ENCODE measurements at regions not wholly inside any gene's neighbourhood (a gene's known extent, or its start where the extent isn't known, plus 50 kb on each side); places are given as distances from the start of the nearest gene placed in this dataset.
A peak's percentile ranks its signal among the peaks of the same experiment; 100 is the strongest.

DNA sequence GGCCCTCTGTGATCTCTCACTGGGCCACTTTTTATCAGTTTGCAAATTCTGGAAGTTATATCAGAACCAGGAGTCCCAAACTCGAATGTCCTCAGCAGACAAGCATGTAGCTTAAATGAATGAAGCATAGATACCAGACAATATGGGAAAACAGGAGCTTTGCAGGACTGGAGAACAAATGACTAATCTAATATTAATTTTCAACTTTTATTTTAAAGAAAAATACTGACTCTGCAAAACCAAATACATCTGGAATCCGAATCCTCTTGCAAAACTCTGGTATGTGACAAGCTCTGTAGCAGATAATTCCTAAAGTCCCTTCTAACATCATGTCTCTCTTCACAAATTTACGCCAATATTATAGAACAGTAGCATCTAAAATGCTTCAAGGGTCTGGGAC is 427.4 kb downstream of the TTLL7 start:
- no peak for DNase-seq

DNA sequence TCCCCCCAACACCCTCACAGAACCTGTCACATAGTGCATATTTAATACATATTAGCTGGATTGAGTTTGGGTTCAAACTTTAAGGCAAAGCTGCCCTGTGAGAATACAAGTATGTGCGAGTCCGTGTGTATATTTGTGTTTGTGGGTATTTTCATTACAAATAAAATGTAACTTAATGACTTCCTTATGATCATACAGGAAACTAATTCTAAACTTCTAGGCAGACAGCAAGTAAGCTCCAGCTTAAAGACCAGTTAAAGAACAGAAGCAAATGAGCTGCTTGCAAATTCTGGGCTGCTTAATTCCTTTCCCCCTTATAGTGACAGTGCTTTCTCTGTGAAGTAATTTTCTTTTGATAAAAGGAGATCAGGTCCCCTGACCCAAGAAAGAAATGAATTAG is 437.6 kb downstream of the TTLL7 start:
- DNase-seq: no peak

DNA sequence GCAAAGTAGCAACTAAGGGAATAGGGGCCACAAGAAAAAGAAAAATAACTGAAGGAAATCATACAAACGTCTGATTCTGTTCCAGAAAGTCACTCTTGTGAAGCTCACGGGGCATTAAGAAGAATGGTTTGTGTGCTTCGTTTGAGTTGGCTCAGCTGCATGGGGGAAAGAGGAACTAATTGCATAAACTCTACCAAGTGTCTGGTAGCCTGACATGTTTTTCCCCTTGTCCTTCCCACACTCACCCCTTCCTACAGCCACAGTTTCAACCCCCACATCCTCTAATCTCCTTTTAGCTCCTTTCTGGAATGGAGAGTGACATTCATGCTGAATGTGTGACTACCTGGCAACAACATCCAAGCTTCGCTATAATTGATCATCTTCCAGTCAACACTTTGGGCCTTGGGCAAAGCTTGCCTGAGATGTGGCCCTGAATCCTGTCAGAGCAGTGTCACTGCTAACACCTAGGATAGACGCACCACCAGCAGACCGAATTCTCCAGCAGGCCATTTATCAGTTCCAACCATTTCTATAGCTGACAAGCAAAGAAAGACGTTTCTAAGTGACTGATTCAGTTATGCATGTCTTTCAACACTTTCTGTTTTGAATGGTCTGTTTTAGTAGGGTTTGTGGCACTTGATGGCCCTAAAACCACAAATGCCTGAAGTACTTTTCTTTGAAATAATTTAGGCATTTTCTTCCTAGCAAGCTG is 439.6 kb downstream of the TTLL7 start:
- no peak for DNase-seq

DNA sequence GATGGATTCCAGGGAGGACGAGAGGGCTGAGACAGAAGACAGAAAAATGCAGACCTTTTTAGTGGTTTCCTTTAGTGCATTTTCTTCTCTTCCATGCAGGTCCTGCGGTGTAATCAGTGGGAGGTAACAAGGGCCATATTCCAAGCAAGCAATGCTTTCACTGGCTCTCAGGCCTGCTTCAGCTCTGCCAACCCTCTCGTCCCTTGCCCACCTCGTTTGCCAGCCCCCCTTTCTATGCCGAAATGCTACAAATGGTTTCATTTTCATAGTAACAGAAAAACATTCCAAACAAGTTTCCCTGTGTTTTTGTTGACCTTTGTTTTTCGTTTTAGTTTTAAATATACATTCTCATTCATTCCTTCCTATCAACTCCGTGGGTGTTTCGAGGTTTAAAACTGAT is 443.1 kb downstream of the TTLL7 start:
- DNase-seq: no peak

DNA sequence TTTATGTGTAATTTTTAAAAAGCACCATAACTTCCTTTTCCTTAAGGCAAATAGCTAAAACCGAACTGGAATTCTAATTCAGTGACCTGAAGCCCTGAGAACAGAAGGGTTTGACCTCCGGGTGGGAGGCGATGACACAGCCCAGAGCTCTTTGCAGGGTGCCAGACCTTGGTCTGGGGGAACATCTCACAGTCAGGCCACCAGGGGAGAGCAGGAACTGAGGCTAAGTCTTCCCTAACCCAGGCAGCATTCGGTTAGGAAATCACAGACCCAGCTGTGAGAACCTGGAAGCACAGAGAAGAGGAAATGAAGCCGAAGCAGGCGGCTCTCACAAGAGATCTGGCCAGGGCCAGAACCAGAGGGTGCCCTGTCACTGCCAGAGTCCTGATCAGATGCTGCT is 444.8 kb downstream of the TTLL7 start:
- DNase-seq: no peak

DNA sequence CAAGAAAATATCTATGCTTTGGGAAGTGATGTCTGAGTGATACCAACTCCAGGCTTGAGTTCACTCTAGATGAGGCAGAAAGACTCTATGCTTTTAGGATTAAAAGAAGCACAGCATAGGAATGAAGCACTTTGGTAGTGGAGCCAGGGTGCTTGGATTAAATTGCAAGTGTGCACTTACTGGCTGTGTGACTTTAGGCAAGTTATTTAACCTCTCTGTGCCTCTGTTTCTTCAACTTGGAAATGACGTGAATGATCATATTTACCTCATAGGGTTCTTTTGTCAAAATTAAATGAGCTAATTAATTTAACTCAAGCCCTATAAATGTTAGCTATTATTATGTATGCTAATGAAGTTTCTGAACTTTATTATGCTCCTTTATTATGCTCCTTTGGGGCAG is 446.1 kb downstream of the TTLL7 start:
- DNase-seq: no peak

DNA sequence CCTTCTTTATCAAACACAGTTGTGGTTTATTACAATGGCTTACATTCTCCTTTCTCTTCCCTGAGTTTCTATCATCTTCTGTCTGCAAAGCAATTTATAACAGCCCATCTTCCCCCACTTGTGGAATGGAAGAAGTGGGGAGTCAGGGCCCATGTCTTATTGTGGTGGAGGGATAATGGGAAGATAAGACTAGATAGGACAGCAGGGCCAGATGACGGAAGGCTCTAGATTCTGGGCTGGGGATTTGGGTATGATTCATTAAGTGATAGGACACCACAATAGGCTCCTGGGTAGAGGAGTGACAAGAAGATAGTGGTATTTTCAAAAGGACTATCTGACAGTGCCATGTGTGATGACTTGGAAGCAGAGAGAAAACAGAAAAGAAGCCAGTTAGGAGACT is 450.6 kb downstream of the TTLL7 start:
- DNase-seq: no peak

DNA sequence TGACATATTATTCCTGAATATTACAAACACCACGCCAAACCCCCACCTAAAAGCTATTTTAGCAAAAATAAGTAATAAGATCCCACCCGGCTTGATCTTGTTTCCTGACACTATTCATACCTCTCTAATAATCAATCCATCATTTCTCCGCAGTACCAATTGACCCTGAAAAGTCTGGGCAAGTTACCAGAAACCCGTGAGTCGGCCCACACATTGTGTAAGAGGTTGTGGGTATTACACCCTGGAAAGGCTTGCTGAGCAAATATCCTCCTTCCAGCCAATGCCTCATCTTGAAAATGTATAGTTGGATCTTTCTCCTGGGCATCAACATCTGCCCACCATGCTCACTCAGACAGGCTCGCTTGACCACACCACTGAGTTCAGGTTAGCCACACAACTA is 451.0 kb downstream of the TTLL7 start:
- no peak for DNase-seq

DNA sequence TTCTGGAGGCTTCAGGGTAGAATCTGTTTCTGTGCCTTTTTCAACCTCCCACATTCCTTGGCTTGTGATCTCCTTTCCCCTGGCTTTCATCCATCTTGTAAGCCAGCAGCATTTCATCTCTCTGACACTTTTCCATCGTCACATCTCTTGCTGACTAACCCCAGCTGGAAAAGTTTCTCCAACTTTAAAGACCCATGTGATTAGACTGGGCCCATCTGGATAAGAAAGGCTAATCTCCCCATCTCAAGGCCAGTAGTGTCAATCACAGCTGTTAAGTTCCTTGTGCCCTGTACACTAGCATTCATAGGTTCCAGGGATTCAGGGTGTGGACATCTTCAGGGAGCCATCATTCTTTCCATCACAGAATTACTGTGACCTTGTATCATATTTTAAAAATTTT is 452.1 kb downstream of the TTLL7 start:
- no peak for DNase-seq

DNA sequence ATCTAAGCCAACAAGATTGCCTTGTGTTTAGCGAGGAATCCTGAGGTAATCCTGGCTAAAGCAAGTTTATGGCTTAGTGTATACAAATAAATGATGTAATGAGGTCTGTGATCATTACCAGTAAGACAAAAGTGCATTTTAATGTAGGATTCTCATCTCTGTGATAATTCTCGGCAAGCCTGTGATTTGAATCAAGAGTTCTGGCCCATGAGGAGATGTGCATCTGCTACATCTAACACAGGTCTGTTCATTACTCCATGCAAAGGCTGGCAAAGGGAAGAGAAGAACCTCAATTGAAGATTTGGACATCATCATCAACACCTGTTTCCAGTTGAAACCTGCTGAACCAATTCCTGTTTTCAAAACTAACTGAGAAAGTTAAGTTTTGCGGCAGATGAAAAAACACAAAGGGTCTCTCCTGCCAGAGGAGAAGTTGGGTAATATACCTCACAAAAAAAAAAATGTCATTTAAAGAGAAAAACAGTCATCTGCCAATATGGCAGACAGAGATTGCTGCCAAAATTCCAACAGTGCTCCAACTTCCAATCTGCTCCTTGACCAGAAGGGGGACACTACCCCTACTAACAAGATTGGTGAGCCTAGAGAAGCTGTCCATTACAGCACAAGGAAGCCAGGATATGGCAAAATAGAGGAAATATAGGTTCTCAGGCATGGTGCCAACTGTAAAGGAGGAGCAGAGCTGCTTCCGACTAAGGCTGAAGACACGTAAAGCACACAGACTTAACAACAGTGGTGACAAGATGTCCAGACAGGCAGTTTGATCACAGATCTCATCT is 453.7 kb downstream of the TTLL7 start:
- DNase-seq: no peak

DNA sequence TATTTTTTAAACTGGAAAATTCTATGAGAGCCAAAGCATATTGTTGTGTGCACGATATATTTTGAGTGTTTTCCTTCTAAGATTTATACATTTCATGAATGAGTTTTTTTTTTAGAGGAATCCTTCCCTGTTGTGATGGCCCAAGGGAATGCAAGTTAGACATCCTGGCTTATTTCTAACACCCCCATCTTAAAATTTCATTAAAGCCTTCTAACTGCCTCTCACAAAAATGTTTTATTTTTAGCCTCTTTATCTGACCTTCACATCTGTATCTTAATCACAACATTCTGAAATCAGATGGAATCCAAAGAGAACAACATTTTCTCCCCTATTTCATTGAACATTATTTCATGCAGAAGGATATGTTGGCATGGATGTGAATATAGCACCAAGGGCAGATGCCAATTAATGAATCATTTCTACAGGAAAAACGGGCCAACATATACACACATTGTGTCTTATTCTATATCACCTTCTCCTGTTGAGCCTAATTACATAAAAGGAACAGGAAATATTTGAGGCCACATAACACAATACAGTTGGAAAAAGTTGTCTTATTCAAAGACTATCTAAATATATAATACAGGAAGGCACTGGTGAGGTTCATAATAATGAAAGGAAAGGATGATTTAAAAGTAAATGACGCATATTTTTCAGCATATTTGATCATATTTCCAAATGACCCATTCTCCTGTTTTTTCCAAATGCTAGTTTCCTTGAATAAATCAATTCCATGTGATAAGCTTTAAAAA is 455.5 kb downstream of the TTLL7 start:
- no peak for DNase-seq

DNA sequence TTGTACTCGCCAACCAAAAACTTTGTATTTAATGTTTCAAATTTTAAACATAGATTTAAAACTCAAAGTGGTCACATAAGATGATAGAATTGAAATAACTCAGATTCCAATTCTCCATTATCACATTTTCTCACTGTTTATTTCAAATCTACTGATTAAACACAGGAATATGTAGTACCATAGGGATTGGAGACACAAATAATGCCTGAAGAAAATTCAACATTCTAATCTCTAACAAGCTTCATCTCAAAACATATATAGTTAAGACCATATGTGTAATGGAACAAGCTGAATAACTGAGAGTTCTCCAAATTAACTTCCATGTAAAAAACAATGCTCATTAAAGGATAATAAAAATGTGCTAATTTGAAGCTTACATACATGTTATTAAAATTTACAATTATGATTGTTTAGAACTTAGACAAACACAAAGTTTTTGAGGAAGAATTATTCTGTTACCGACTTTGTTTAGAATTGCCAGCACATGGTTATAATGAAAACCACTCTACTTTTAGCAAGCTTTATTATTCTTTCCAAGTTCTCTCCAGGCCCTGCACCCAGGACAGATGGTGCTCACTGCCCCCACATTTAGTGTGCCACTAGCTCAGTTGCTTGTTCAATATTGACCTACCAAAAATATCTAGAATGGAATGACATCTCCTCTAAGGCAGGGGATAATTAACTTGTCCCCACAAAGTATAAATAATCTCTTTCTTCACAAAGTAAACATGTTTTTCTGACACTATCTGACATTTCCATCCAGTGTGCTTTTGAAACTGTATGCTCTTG is 467.2 kb downstream of the TTLL7 start:
- DNase-seq: no peak

DNA sequence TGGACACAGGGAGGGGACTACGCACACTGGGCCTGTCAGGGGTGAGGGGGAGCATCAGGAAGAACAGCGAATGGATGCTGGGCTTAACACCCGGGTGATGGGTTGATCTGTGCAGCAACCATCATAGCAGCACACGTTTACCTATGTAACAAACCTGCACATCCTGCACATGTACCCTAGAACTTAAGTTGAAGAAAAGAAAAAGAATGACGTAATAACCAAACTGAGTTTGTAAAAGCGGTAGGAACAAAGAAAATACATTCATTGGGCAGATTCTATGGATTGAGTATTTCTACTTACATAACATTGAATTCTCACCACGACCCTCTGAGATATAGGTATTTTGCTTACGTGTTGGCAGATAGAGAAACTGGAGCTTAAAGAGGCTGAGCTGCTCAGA is 468.4 kb downstream of the TTLL7 start:
- no peak for DNase-seq

DNA sequence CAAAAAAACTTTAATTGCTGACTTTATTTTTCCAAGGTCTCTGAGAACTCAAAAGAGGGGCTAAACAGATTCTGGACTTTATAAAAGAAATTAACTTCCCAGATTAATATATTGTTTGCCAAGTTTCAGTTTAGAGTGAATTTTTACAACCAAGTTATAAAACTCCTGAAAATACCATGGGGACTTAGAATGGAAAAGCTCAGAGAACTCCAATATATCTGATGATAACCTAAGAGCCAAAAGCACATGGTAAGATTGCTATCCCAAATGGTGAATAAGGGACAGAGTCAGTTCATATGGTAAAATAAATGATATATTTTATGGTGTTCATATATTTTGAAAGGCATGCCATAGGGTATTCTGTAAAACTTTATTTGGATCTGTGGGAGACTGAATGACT is 470.9 kb downstream of the TTLL7 start:
- DNase-seq: no peak

DNA sequence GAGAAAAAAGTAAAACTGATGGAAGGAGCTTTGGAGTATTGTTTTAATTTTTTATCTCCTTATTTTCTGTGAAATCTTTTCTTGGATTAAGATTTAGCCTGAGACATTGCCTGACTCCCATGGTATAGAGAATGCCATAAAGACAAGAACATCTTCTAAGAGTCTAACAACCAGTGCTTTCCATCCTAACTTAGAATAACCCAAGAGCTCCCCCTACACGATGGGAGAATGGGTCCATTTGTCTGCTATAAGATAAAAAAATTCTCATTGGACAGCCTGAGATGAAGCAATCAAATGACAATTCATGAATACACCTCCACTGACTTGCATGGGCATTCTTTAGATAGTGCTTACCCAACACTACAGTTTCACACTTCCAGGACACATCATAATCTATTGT is 478.1 kb downstream of the TTLL7 start:
- no peak for DNase-seq

DNA sequence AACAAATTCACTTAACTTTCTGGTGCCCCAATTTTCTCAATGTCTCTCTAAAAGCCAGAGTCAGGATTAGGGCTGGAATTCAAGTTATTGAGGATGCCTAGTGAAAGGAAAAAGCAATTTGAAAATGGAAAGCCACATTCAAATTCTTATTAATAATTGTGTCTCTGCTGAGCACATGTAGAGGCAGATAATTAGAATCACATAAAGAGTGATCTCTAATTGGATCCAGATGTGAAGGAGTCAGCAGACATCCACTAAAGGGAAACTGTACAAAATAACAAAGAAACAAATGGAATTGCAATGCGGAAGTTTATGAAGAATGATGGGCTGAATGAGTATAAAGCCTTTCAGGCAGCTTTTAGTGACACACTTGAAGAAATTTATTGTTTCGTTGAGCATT is 482.6 kb downstream of the TTLL7 start:
- DNase-seq: no peak

DNA sequence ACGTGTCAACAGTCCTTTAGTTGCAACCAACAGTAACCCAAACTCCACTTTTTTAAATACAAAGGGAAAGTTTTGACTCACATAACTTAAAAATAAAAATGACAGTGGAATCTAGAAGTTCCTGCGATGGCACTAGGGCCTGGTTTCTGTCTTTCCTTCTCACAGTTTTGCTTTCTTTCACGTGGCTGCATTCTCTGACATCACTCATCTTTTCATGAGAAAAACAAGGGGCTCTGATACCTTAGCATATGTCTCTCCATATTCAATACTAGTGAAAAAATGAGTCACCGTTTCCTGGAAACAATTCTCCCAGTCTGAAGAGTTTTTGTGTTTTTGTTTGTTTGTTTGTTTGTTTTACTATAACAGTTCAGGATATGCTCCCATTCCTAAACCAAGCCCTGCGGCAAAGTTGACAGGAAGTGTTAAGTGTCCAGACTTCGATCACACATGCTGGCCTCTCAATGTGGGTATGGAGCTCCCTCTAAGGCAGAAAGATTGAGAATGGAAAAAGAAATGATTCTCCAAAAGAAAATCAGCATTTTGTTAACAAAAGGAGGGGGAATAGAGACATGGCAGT is 483.3 kb downstream of the TTLL7 start:
- DNase-seq: no peak

DNA sequence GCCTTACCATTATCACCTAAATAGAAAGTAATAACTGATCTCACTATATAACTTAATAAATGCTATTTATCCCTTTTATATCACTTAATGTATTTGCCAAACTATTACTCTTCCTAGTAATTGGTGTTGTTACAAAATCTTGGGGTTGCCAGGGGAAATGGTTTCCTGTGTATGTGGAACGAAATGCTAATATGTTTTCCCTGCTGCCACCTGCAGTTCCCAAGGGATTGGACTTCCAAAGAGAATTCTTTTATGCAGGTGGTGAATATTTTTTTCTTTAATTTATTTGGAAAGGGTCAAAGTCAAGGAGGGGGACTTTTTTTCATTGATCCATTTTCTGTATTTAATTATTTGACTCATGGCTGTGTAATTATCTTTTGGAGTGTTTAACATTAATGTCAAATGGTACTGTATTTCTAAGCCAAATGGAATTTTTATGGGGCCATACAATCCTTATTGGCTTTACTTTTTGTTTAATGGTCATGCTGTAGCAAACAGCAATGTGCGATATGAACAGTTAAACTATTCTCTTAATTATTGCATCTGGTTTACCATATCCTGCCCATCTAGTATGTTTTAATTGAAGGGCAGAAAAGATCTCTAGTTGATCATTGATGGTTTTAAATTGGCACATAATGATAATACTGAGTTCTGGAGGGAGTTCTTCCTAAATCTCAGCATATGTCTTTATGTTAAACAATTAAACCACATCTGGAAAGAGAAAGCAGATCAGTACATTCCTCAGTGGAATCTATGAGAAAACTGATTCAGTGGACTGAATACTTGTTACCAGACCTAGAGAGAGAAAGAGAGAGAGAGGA is 486.3 kb downstream of the TTLL7 start:
- no peak for DNase-seq

DNA sequence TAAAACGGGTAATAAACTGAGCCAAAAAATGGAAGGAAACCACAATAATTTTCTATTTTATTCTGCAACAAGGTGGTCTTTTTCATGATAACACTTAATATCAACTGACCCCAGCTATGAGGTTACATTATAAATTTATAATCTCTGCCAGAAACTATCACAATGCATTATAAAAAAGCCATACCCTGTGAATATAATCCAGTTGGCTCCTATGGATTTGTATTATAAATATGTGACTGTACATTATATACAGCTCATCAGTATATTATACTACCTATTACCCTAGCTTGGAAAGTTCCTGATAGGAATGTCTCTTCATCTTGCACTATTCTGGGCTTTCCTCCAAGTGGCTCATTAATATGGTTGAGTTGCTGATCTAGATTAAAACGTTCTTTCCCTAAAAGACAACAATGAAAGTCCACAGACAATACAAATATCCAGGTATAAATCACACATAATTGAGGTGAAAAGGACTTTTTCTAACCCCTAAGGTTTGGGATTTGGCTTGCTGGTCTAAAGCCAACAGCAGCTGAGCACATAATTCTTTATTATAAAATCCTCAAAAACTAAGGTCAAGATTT is 487.7 kb downstream of the TTLL7 start:
- no peak for DNase-seq

DNA sequence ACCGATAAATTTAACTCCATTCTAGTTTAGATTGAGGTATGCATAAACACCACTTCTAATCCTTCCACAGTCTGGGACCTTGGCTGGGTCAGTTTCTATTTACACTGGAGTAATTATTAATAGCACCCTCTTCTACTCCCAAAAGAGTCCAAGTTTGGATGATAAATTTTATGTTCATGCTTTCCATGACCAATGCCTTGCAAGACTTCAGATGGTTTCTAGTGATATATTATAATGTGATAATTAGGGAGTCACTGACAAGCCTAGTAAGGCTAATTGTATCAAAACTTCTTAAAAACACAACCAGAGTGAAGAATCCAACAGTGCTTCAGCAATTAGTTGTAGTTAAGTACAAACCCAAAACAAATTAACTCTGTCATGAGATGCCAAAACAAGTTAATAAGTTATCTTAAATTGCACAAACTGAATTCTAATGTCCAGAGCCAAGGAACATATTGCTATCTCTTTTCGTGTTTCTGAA is 489.6 kb downstream of the TTLL7 start:
- DNase-seq: no peak

DNA sequence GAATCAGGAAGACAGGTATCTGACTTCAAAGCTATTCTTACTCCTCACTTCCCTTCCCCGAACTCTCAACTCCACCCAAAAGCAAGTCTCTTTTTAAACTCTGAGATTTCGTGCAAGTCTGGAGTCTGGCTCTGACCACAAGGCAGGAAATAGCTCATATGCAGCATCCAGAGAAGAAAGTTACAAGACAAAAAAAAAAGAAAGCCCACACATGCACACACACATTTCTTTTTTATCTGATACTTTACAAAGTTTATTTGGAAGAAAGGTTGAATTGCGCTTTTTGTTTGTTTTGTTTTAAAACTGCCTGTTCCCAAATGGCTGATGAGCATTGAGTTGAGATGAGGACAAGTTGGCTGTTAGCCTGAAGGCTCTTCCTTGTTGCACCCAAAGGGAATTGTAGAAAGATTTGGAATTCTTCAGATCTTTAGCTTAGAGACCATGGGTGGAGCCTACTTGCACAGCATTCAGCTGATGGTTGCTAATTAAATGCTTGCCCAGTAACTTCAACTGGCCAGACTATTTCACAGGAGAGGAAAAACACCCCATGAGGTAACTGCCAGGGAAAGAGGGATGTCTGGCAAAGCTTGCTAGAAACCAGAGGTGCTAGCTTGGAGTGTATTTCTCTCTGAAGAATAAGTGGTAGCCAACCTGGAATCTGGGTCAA is 490.3 kb downstream of the TTLL7 start:
- peak; percentile 60 to 71 for DNase-seq
